HG03439 (cell line): ENCODE measurements at regions not wholly inside any gene's neighbourhood (a gene's known extent, or its start where the extent isn't known, plus 50 kb on each side); places are given as distances from the start of the nearest gene placed in this dataset.
A peak's percentile ranks its signal among the peaks of the same experiment; 100 is the strongest.

Experiments used
- ATAC-seq: cut with Tn5 transposase; IDR thresholded peaks from one replicate; pipeline ENCODE4 v1.9.1; 2021; ENCODE audit warnings: mild to moderate bottlenecking, moderate library complexity; ENCODE audit not compliant: unreplicated experiment

GRCh38 chr13:44299152-44299943 lies 74.3 kb upstream of the SERP2 start:
- no peak for ATAC-seq

- ATAC-seq: peak; percentile 68
Measured at GRCh38 chr13:44300895-44301638, 72.6 kb upstream of the SERP2 start.

- ATAC-seq: no peak
Measured at GRCh38 chr13:44301639-44302015, 72.0 kb upstream of the SERP2 start.

- ATAC-seq: no peak
Measured at GRCh38 chr13:44302233-44302632, 71.4 kb upstream of the SERP2 start.

GRCh38 chr13:44302940-44303575 lies 70.6 kb upstream of the SERP2 start:
- no peak for ATAC-seq

GRCh38 chr13:44303681-44304432 lies 69.8 kb upstream of the SERP2 start:
- ATAC-seq: no peak

- ATAC-seq: no peak
Measured at GRCh38 chr13:44304433-44304725, 69.2 kb upstream of the SERP2 start.

GRCh38 chr13:44305286-44305685 lies 68.3 kb upstream of the SERP2 start:
- ATAC-seq: no peak

GRCh38 chr13:44305917-44306370 lies 67.7 kb upstream of the SERP2 start:
- ATAC-seq: no peak

GRCh38 chr13:44306371-44307192 lies 67.0 kb upstream of the SERP2 start:
- ATAC-seq: no peak

- ATAC-seq: no peak
Measured at GRCh38 chr13:44307255-44307654, 66.4 kb upstream of the SERP2 start.

GRCh38 chr13:44307844-44308243 lies 65.8 kb upstream of the SERP2 start:
- ATAC-seq: no peak

- ATAC-seq: no peak
Measured at GRCh38 chr13:44308352-44308751, 65.3 kb upstream of the SERP2 start.

- no peak for ATAC-seq
Measured at GRCh38 chr13:44309794-44310757, 63.5 kb upstream of the SERP2 start.

GRCh38 chr13:44311011-44311780 lies 62.4 kb upstream of the SERP2 start:
- ATAC-seq: no peak

- no peak for ATAC-seq
Measured at GRCh38 chr13:44312131-44312530, 61.5 kb upstream of the SERP2 start.

- ATAC-seq: no peak
Measured at GRCh38 chr13:44312834-44313551, 60.6 kb upstream of the SERP2 start.

GRCh38 chr13:44313674-44314073 lies 60.0 kb upstream of the SERP2 start:
- no peak for ATAC-seq
